ENCODE measurements at regions not wholly inside any gene's neighbourhood (a gene's known extent, or its start where the extent isn't known, plus 50 kb on each side); places are given as distances from the start of the nearest gene placed in this dataset.

- Histone ChIP-seq H3K27ac (no peak overlapping the region), H3K27me3 (no peaks in the 10 kb centered on the region)
- no peak for TF ChIP-seq CTCF (IDR thresholded peaks at IDR 0.05; ENCODE audit: low read depth, low read length)
Observed at GRCh38 chr16:63365649-63366304, 1329.5 kb upstream of the CDH8 start.

GRCh38 chr16:63363738-63364137 lies 1327.5 kb upstream of the CDH8 start:
- Histone ChIP-seq H3K27me3 (no peaks in the 10 kb centered on the region), H3K9me3 (ENCODE audit: low read depth) (no peaks in the 10 kb centered on the region), H3K4me1 (ENCODE audit: low read depth) (no peaks in the 10 kb centered on the region), H3K27ac (no peak overlapping the region), H3K4me3 (no peak overlapping the region), H3K36me3 (no peaks in the 10 kb centered on the region)
- no peak for DNase-seq (ENCODE audit: low read depth in 1 of 2, low spot score in 1 of 2)
- no peak for TF ChIP-seq CTCF (IDR thresholded peaks at IDR 0.05; ENCODE audit: low read depth, low read length)

More at GRCh38 chr16:63365649-63366304, 1329.5 kb upstream of the CDH8 start:
- Histone ChIP-seq H3K4me1 (ENCODE audit: low read depth) (no peaks in the 10 kb centered on the region), H3K4me3 (no peak overlapping the region), H3K36me3 (no peaks in the 10 kb centered on the region), H3K9me3 (ENCODE audit: low read depth) (no peaks in the 10 kb centered on the region)
- DNase-seq (ENCODE audit: low read depth in 1 of 2, low spot score in 1 of 2), result no peak

DNA sequence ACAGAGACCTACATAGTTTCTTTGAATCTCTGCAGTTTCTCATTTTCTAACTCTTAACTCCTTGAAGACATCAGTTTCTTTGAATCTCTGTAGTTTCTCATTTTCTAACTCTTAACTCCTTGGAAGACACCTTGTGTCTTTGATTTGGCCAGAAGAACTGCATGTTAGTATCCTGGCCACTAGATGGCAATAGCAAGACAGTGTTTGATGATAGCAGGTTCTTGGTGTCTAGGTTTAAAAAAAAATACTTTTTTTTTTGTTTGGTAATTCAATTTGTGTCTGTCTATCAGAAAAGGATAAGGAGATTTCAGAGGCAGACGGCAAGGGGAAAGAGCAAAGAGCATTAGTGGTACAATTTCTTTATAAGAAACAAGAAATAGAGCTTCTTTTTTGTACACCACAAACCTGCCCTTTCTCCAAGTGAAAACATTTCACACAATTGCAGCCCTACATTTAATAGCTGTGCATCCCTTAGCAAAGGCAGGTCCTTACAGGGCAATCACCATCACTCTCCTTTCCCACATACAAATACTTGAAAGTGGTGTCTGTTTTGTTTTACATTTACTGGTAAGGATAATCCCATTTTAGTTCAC lies 1324.9 kb upstream of the CDH8 start:
- H3K9me3 ChIP-seq (ENCODE audit: low read depth), result no peaks in the 10 kb centered on the region
- H3K27ac ChIP-seq, result no peak overlapping the region
- no peak overlapping the region for H3K4me3 ChIP-seq
- no peaks in the 10 kb centered on the region for H3K4me1 ChIP-seq (ENCODE audit: low read depth)
- H3K36me3 ChIP-seq, result no peaks in the 10 kb centered on the region
- H3K27me3 ChIP-seq, result no peaks in the 10 kb centered on the region
- peak; percentile 62 to 73 for DNase-seq (ENCODE audit: low read depth in 1 of 2, low spot score in 1 of 2)
- peak; percentile 92 for TF ChIP-seq CTCF (IDR thresholded peaks at IDR 0.05; ENCODE audit: low read depth, low read length)

- TF ChIP-seq CTCF (IDR thresholded peaks at IDR 0.05; ENCODE audit: low read depth, low read length), result no peak
- H3K4me1 ChIP-seq (ENCODE audit: low read depth), result no peaks in the 10 kb centered on the region
- no peak for DNase-seq (ENCODE audit: low read depth in 1 of 2, low spot score in 1 of 2)
- no peaks in the 10 kb centered on the region for H3K27me3 ChIP-seq
- no peak overlapping the region for H3K4me3 ChIP-seq
- H3K9me3 ChIP-seq (ENCODE audit: low read depth), result no peaks in the 10 kb centered on the region
- no peak overlapping the region for H3K27ac ChIP-seq
- H3K36me3 ChIP-seq, result no peaks in the 10 kb centered on the region
Observed at GRCh38 chr16:63349961-63350360, 1313.7 kb upstream of the CDH8 start.

GRCh38 chr16:63346000-63346399 lies 1309.8 kb upstream of the CDH8 start:
- Histone ChIP-seq H3K36me3 (no peaks in the 10 kb centered on the region), H3K4me1 (ENCODE audit: low read depth) (no peaks in the 10 kb centered on the region), H3K27ac (no peak overlapping the region), H3K27me3 (no peaks in the 10 kb centered on the region), H3K4me3 (no peak overlapping the region), H3K9me3 (ENCODE audit: low read depth) (no peaks in the 10 kb centered on the region)
- TF ChIP-seq CTCF (IDR thresholded peaks at IDR 0.05; ENCODE audit: low read depth, low read length), result no peak
- no peak for DNase-seq (ENCODE audit: low read depth in 1 of 2, low spot score in 1 of 2)

Measured in cardiac muscle cell (in vitro differentiated cells and primary cell).